UCSD-AML1 (cell line): ENCODE measurements at regions not wholly inside any gene's neighbourhood (a gene's known extent, or its start where the extent isn't known, plus 50 kb on each side); places are given as distances from the start of the nearest gene placed in this dataset.

Source experiments
- DNase-seq: peaks from one replicate; lab custom pipeline; 2025; ENCODE audit not compliant: unreplicated experiment; lab: John Stamatoyannopoulos, UW

- DNase-seq = no peak
Observed at GRCh38 chr12:102540815-102541385, 60.5 kb upstream of the IGF1 start.

- no peak for DNase-seq
Observed at GRCh38 chr12:102539651-102540553, 59.5 kb upstream of the IGF1 start.

GRCh38 chr12:102535306-102535705 lies 54.9 kb upstream of the IGF1 start:
- no peak for DNase-seq

- DNase-seq = no peak
Observed at GRCh38 chr12:102534899-102535298, 54.5 kb upstream of the IGF1 start.

- no peak for DNase-seq
Observed at GRCh38 chr12:102533483-102534215, 53.3 kb upstream of the IGF1 start.
